ENCODE measurements at regions not wholly inside any gene's neighbourhood (a gene's known extent, or its start where the extent isn't known, plus 50 kb on each side); places are given as distances from the start of the nearest gene placed in this dataset.

DNA sequence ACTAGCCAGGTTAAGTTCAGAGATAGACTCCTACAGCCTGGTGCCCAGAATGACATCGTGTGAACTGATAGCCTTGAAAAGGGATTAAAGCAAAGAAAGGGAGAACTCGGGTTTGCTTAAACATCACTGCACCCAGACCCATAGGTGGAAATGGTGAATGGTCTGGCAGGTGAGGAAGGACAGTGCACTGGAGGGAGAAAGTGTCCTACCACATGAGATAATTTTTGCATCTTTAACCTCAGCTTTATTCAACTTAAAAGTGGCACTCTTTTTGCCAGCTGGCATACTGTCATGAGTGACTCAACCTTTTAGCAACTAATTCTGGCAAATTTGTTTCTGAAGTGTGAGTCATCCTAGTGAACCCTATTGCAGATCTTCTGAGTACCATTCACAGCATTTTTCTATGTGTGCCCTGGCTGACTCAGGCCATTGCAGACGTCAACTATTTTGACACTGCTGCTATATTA lies 53.0 kb upstream of the DAPP1 start:
- no peak overlapping the region for H3K27ac ChIP-seq
- peak in 3 of 4 donors; percentile 44 to 64 (median 45) for ATAC-seq

DNA sequence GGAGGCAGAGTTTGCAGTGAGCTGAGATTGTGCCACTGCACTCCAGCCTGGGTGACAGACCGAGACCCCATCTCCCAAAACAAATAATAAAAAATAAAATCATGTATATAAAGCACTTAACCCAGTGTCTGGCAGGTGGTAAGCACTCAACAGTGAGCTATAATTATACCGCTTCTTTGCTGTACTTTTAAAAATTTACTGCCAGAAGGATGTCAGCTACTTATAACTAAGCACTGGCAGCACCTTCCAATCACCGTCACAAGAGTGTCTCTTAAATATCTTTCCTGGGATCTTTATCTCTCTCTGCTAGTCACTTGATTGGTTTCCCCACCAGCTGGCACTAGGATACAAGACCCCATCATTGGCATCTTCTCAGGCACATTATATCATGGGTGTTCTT lies 53.9 kb upstream of the DAPP1 start:
- 37 to 64% (median 44%) methylated on average over 3 of the region's 3 CpGs for WGBS, 3 donors
- H3K27me3 ChIP-seq (ENCODE audit: insufficient read depth in 3 of 3, low read length in 2 of 3), result no peaks in the 10 kb centered on the region
- no peak overlapping the region for H3K4me3 ChIP-seq
- intact Hi-C loops (cut with DNase I), result no loop called here
- no peaks in the 10 kb centered on the region for H3K9me3 ChIP-seq
- H3K36me3 ChIP-seq (ENCODE audit: insufficient read depth in 1 of 2, low read depth in 1 of 2), result no peaks in the 10 kb centered on the region
- peaks cover 15% of the 10 kb centered on the region for H3K4me1 ChIP-seq
- ATAC-seq (peak in 2 of 4 donors; percentile 40 to 66), DNase-seq (no peak)
- H3K27ac ChIP-seq, result peak overlapping the region; percentile 23
- TF ChIP-seq, protein P1, sequence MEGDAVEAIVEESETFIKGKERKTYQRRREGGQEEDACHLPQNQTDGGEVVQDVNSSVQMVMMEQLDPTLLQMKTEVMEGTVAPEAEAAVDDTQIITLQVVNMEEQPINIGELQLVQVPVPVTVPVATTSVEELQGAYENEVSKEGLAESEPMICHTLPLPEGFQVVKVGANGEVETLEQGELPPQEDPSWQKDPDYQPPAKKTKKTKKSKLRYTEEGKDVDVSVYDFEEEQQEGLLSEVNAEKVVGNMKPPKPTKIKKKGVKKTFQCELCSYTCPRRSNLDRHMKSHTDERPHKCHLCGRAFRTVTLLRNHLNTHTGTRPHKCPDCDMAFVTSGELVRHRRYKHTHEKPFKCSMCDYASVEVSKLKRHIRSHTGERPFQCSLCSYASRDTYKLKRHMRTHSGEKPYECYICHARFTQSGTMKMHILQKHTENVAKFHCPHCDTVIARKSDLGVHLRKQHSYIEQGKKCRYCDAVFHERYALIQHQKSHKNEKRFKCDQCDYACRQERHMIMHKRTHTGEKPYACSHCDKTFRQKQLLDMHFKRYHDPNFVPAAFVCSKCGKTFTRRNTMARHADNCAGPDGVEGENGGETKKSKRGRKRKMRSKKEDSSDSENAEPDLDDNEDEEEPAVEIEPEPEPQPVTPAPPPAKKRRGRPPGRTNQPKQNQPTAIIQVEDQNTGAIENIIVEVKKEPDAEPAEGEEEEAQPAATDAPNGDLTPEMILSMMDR (IDR thresholded peaks at IDR 0.05), result no peak

More for the DNA sequence above, 53.0 kb upstream of the DAPP1 start:
- H3K4me3 ChIP-seq, result no peak overlapping the region
- no peaks in the 10 kb centered on the region for H3K9me3 ChIP-seq
- WGBS, 3 donors, result 30 to 68% (median 30%) methylated on average over 3 of the region's 3 CpGs
- TF ChIP-seq, protein P1 (IDR thresholded peaks at IDR 0.05), result no peak
- DNase-seq, result no peak
- no peaks in the 10 kb centered on the region for H3K27me3 ChIP-seq (ENCODE audit: insufficient read depth in 3 of 3, low read length in 2 of 3)
- peaks cover 15% of the 10 kb centered on the region for H3K4me1 ChIP-seq
- H3K36me3 ChIP-seq (ENCODE audit: insufficient read depth in 1 of 2, low read depth in 1 of 2), result no peaks in the 10 kb centered on the region
- intact Hi-C loops (cut with DNase I), result no loop called here

DNA sequence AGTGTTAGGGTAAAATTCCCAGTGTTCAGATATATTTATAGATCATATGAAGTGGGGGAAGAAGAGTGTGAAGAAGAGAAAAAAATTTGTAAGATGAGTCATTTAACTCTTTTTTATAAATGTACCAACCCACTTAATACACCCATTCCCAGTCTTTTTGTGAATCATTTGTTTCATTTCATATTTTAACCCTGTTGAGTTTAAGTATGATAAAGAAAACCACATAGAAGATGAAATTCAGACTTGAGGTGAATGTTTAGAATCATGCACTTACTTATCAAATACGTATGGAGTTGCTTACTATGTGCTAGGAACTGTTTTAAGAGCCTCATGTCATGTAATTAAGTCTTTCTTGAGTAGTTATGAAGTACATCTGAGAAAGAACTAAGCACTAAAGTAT lies 56.6 kb upstream of the DAPP1 start:
- H3K27me3 ChIP-seq (ENCODE audit: insufficient read depth in 3 of 3, low read length in 2 of 3), result no peaks in the 10 kb centered on the region
- ATAC-seq (no peak), DNase-seq (no peak)
- no peaks in the 10 kb centered on the region for H3K36me3 ChIP-seq (ENCODE audit: insufficient read depth in 1 of 2, low read depth in 1 of 2)
- peaks cover 15% of the 10 kb centered on the region for H3K4me1 ChIP-seq
- TF ChIP-seq, protein P1 (IDR thresholded peaks at IDR 0.05), result no peak
- intact Hi-C loops (cut with DNase I), result no loop called here
- H3K9me3 ChIP-seq, result no peaks in the 10 kb centered on the region
- 68 to 89% (median 76%) methylated on average over 1 of the region's 1 CpG for WGBS, 3 donors
- H3K27ac ChIP-seq, result peak overlapping the region; percentile 49
- no peak overlapping the region for H3K4me3 ChIP-seq

DNA sequence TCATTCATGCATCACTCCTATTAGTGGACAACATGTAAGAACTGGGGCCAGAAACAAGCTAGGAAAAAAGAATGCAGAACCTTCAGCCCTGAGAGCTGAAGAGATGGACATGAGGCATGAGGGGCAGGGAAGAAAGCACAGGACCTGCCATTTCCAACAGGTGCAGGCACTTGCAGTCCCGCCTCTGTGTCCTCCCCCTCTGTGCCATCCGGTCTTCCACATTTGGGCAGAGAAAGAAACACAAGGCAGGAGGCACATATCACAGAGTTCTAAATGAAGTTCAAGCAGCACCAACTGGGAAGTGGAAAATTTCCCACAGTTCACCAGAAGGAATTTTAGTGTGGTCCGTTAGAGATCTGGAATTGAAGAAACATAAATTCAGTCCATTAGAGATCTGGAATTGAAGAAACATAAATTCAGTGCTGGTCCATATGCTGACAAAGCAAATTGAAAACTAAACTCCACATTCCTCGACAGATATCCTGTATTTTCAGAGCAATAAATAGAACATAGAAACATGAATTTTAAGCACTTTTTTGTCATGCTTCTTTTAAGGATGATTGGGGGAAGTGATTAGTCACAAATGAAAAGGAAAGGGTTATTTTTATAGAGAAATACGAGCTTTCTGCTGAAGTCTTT lies 57.2 kb upstream of the DAPP1 start:
- no peak for DNase-seq
- WGBS, 3 donors, result 15 to 33% (median 18%) methylated on average over 5 of the region's 5 CpGs
- H3K4me1 ChIP-seq, result peaks cover 15% of the 10 kb centered on the region
- no peak overlapping the region for H3K4me3 ChIP-seq
- intact Hi-C loops (cut with DNase I), result no loop called here
- H3K27ac ChIP-seq, result peak overlapping the region; percentile 49
- TF ChIP-seq, protein P1 (IDR thresholded peaks at IDR 0.05), result no peak
- H3K9me3 ChIP-seq, result no peaks in the 10 kb centered on the region
- no peaks in the 10 kb centered on the region for H3K36me3 ChIP-seq (ENCODE audit: insufficient read depth in 1 of 2, low read depth in 1 of 2)
- peak in 3 of 4 donors; percentile 53 to 78 (median 53) for ATAC-seq
- no peaks in the 10 kb centered on the region for H3K27me3 ChIP-seq (ENCODE audit: insufficient read depth in 3 of 3, low read length in 2 of 3)
